CD4-positive, CD25-positive, alpha-beta regulatory T cell (primary cell): ENCODE measurements at regions not wholly inside any gene's neighbourhood (a gene's known extent, or its start where the extent isn't known, plus 50 kb on each side); places are given as distances from the start of the nearest gene placed in this dataset.

ENCODE experiments used
- ATAC-seq, 2 donors: fragments of 150-1000 bp; cut with Tn5 transposase; one replicate each; pipeline ENCODE4 v1.10.0; 2021; ENCODE audit warnings: low read depth in 2 of 2, moderate number of reproducible peaks in 2 of 2, moderate library complexity in 1 of 2
- DNase-seq, 3 donors: peaks; one replicate each; pipeline versions ENCODE4 v3.0.0 to v3.0.0-alpha.2; 2012 to 2022; ENCODE audit warnings: mixed read lengths in 1 of 3
- H3K27ac ChIP-seq: one replicate; pipeline ENCODE4 v1.7.0; 2013; ENCODE audit warnings: mild to moderate bottlenecking, low read length; ENCODE audit not compliant: insufficient read depth, poor library complexity, severe bottlenecking
- H3K27me3 ChIP-seq: one replicate; pipeline ENCODE4 v1.7.0; 2013; ENCODE audit warnings: low read length; ENCODE audit not compliant: control insufficient read depth, insufficient read depth
- H3K36me3 ChIP-seq: one replicate; pipeline ENCODE4 v1.7.0; 2013; ENCODE audit warnings: mild to moderate bottlenecking, low read length, moderate library complexity; ENCODE audit not compliant: control insufficient read depth, insufficient read depth
- H3K4me1 ChIP-seq: 2 replicates; pipeline ENCODE4 v1.7.0; 2013; ENCODE audit warnings: mild to moderate bottlenecking, low read length; ENCODE audit not compliant: insufficient read depth, control insufficient read depth, poor library complexity, severe bottlenecking
- H3K4me3 ChIP-seq: one replicate; pipeline ENCODE4 v1.7.0; 2013; ENCODE audit warnings: low read depth, mild to moderate bottlenecking, low read length, moderate library complexity
- H3K9me3 ChIP-seq, 2 experiments: 1 replicate in 1 of 2; 2 replicates in 1 of 2; pipeline ENCODE4 v1.7.0; 2013; ENCODE audit warnings: low read length in 2 of 2, mild to moderate bottlenecking in 1 of 2, moderate library complexity in 1 of 2; ENCODE audit not compliant: control insufficient read depth in 2 of 2
- H3K27ac Mint-ChIP-seq, 3 donors: one replicate each; pipeline ENCODE4 v1.8.0; 2020 to 2022; ENCODE audit warnings: mild to moderate bottlenecking in 3 of 3, mixed read lengths in 3 of 3, moderate library complexity in 2 of 3
- H3K27me3 Mint-ChIP-seq: one replicate; pipeline ENCODE4 v1.8.0; 2022; ENCODE audit warnings: mild to moderate bottlenecking, mixed read lengths
- H3K36me3 Mint-ChIP-seq: one replicate; pipeline ENCODE4 v1.8.0; 2020; ENCODE audit warnings: mixed read lengths
- H3K4me1 Mint-ChIP-seq, 4 donors: one replicate each; pipeline ENCODE4 v1.8.0; 2020 to 2022; ENCODE audit warnings: mixed read lengths in 4 of 4, mild to moderate bottlenecking in 1 of 4
- H3K4me3 Mint-ChIP-seq, 4 donors: one replicate each; pipeline ENCODE4 v1.8.0; 2020 to 2022; ENCODE audit warnings: mild to moderate bottlenecking in 4 of 4, mixed read lengths in 4 of 4, moderate library complexity in 3 of 4
- H3K9me3 Mint-ChIP-seq, 7 donors: one replicate each; pipeline ENCODE4 v1.8.0; 2020 to 2022; ENCODE audit warnings: mixed read lengths in 7 of 7, mild to moderate bottlenecking in 3 of 7, moderate library complexity in 2 of 7

GRCh38 chr5:61788548-61788947 is 456.5 kb downstream of the ZSWIM6 start:
- no peak overlapping the region for H3K27ac Mint-ChIP-seq
- Histone ChIP-seq H3K9me3 (no peaks in the 10 kb centered on the region), H3K4me1 (no peaks in the 10 kb centered on the region), H3K27me3 (no peaks in the 10 kb centered on the region), H3K4me3 (no peak overlapping the region), H3K36me3 (no peaks in the 10 kb centered on the region), H3K27ac (no peak overlapping the region)
- no peaks in the 10 kb centered on the region for H3K4me1 Mint-ChIP-seq
- no peaks in the 10 kb centered on the region for H3K36me3 Mint-ChIP-seq
- ATAC-seq (no peak), DNase-seq (no peak)
- H3K9me3 Mint-ChIP-seq, result peaks cover 0 to 8% (median 2%) of the 10 kb centered on the region in 7 donors
- no peak overlapping the region for H3K4me3 Mint-ChIP-seq
- peaks cover 13% of the 10 kb centered on the region for H3K27me3 Mint-ChIP-seq

GRCh38 chr5:61790007-61790406 is 457.9 kb downstream of the ZSWIM6 start:
- H3K27ac Mint-ChIP-seq, result no peak overlapping the region
- H3K27me3 Mint-ChIP-seq, result peaks cover 13% of the 10 kb centered on the region
- Histone ChIP-seq H3K27ac (no peak overlapping the region), H3K36me3 (no peaks in the 10 kb centered on the region), H3K4me3 (no peak overlapping the region), H3K27me3 (no peaks in the 10 kb centered on the region), H3K9me3 (no peaks in the 10 kb centered on the region), H3K4me1 (no peaks in the 10 kb centered on the region)
- no peak overlapping the region for H3K4me3 Mint-ChIP-seq
- ATAC-seq (no peak), DNase-seq (no peak)
- no peaks in the 10 kb centered on the region for H3K36me3 Mint-ChIP-seq
- H3K4me1 Mint-ChIP-seq, result no peaks in the 10 kb centered on the region
- peaks cover 0 to 8% (median 2%) of the 10 kb centered on the region in 7 donors for H3K9me3 Mint-ChIP-seq

- no peaks in the 10 kb centered on the region for H3K4me1 ChIP-seq
- H3K4me3 ChIP-seq, result no peak overlapping the region
- Mint-ChIP-seq H3K27ac (no peak overlapping the region), H3K36me3 (no peaks in the 10 kb centered on the region), H3K4me1 (no peaks in the 10 kb centered on the region), H3K9me3 (peaks cover 0 to 5% (median 0%) of the 10 kb centered on the region in 7 donors), H3K27me3 (peaks cover 13% of the 10 kb centered on the region), H3K4me3 (no peak overlapping the region)
- DNase-seq, result peak in 1 of 3 donors; percentile 20
- ATAC-seq, result no peak
- no peak overlapping the region for H3K27ac ChIP-seq
- H3K36me3 ChIP-seq, result no peaks in the 10 kb centered on the region
- no peaks in the 10 kb centered on the region for H3K27me3 ChIP-seq
- no peaks in the 10 kb centered on the region for H3K9me3 ChIP-seq
Measured at GRCh38 chr5:61790678-61791077, 458.6 kb downstream of the ZSWIM6 start.

GRCh38 chr5:61796773-61797172 is 464.7 kb downstream of the ZSWIM6 start:
- ATAC-seq (no peak), DNase-seq (no peak)
- H3K36me3 ChIP-seq, result no peaks in the 10 kb centered on the region
- peaks cover 2% of the 10 kb centered on the region for H3K27me3 Mint-ChIP-seq
- H3K9me3 ChIP-seq, result no peaks in the 10 kb centered on the region
- H3K4me1 ChIP-seq, result no peaks in the 10 kb centered on the region
- no peak overlapping the region for H3K27ac ChIP-seq
- peaks cover 0 to 5% (median 0%) of the 10 kb centered on the region in 7 donors for H3K9me3 Mint-ChIP-seq
- no peak overlapping the region for H3K4me3 ChIP-seq
- H3K27ac Mint-ChIP-seq, result no peak overlapping the region
- no peaks in the 10 kb centered on the region for H3K36me3 Mint-ChIP-seq
- H3K4me3 Mint-ChIP-seq, result no peak overlapping the region
- no peaks in the 10 kb centered on the region for H3K27me3 ChIP-seq
- H3K4me1 Mint-ChIP-seq, result no peaks in the 10 kb centered on the region

GRCh38 chr5:61800450-61800849 is 468.4 kb downstream of the ZSWIM6 start:
- DNase-seq (no peak), ATAC-seq (no peak)
- H3K9me3 Mint-ChIP-seq, result peaks cover 0 to 2% (median 0%) of the 10 kb centered on the region in 7 donors
- Histone ChIP-seq H3K27ac (no peak overlapping the region), H3K9me3 (no peaks in the 10 kb centered on the region), H3K4me3 (no peak overlapping the region), H3K4me1 (no peaks in the 10 kb centered on the region), H3K27me3 (no peaks in the 10 kb centered on the region), H3K36me3 (no peaks in the 10 kb centered on the region)
- H3K27me3 Mint-ChIP-seq, result no peaks in the 10 kb centered on the region
- no peak overlapping the region for H3K27ac Mint-ChIP-seq
- H3K36me3 Mint-ChIP-seq, result no peaks in the 10 kb centered on the region
- H3K4me3 Mint-ChIP-seq, result no peak overlapping the region
- no peaks in the 10 kb centered on the region for H3K4me1 Mint-ChIP-seq

- H3K4me3 Mint-ChIP-seq, result no peak overlapping the region
Measured at GRCh38 chr5:61801174-61801573, 469.1 kb downstream of the ZSWIM6 start.

GRCh38 chr5:61802456-61802855 is 470.4 kb downstream of the ZSWIM6 start:
- Histone ChIP-seq H3K9me3 (no peaks in the 10 kb centered on the region), H3K4me3 (no peak overlapping the region), H3K27me3 (no peaks in the 10 kb centered on the region), H3K36me3 (no peaks in the 10 kb centered on the region), H3K4me1 (no peaks in the 10 kb centered on the region), H3K27ac (no peak overlapping the region)
- no peak for ATAC-seq
- H3K27ac Mint-ChIP-seq, result no peak overlapping the region
- no peaks in the 10 kb centered on the region for H3K36me3 Mint-ChIP-seq
- DNase-seq, result no peak
- no peaks in the 10 kb centered on the region for H3K4me1 Mint-ChIP-seq
- H3K27me3 Mint-ChIP-seq, result no peaks in the 10 kb centered on the region
- H3K9me3 Mint-ChIP-seq, result peaks cover 0 to 2% (median 0%) of the 10 kb centered on the region in 7 donors
- no peak overlapping the region for H3K4me3 Mint-ChIP-seq

More at GRCh38 chr5:61801174-61801573, 469.1 kb downstream of the ZSWIM6 start:
- no peaks in the 10 kb centered on the region for H3K27me3 Mint-ChIP-seq
- H3K9me3 Mint-ChIP-seq, result peaks cover 0 to 2% (median 0%) of the 10 kb centered on the region in 7 donors
- no peaks in the 10 kb centered on the region for H3K36me3 ChIP-seq
- no peaks in the 10 kb centered on the region for H3K4me1 ChIP-seq
- DNase-seq, result no peak
- H3K4me3 ChIP-seq, result no peak overlapping the region
- H3K36me3 Mint-ChIP-seq, result no peaks in the 10 kb centered on the region
- ATAC-seq, result no peak
- H3K27ac ChIP-seq, result no peak overlapping the region
- H3K4me1 Mint-ChIP-seq, result no peaks in the 10 kb centered on the region
- no peaks in the 10 kb centered on the region for H3K9me3 ChIP-seq
- H3K27me3 ChIP-seq, result no peaks in the 10 kb centered on the region
- H3K27ac Mint-ChIP-seq, result no peak overlapping the region

GRCh38 chr5:61805101-61805500 is 473.0 kb downstream of the ZSWIM6 start:
- Histone ChIP-seq H3K4me3 (no peak overlapping the region), H3K9me3 (no peaks in the 10 kb centered on the region), H3K4me1 (no peaks in the 10 kb centered on the region), H3K27me3 (no peaks in the 10 kb centered on the region), H3K27ac (no peak overlapping the region), H3K36me3 (no peaks in the 10 kb centered on the region)
- Mint-ChIP-seq H3K36me3 (no peaks in the 10 kb centered on the region), H3K9me3 (no peaks in the 10 kb centered on the region), H3K4me3 (no peak overlapping the region), H3K27ac (no peak overlapping the region), H3K27me3 (no peaks in the 10 kb centered on the region), H3K4me1 (no peaks in the 10 kb centered on the region)
- ATAC-seq (no peak), DNase-seq (no peak)
